BJ (cell line): ENCODE measurements at regions not wholly inside any gene's neighbourhood (a gene's known extent, or its start where the extent isn't known, plus 50 kb on each side); places are given as distances from the start of the nearest gene placed in this dataset.

Experiments
- CTCF ChIA-PET: fragments of 350-600 bp; formaldehyde crosslinking; extraction: SDS; loops from one replicate; lab custom pipeline; 2021; ENCODE audit warnings: antibody characterized with exemption, inconsistent platforms; lab: Yijun Ruan, JAX
- POLR2A ChIA-PET: fragments of 300-600 bp; sonication (Branson Sonifier 250); formaldehyde crosslinking; extraction: SDS; loops from one replicate; lab custom pipeline; 2021; ENCODE audit warnings: antibody characterized with exemption; lab: Charles Lee
- DNase-seq: peaks from one replicate; pipeline ENCODE4 v3.0.0-alpha.2; 2011; ENCODE audit warnings: low read depth
- H3K27me3 ChIP-seq: 2 replicates; pipeline ENCODE4 v1.6.0; 2011; ENCODE audit warnings: low read length; ENCODE audit not compliant: control insufficient read depth, insufficient read depth
- H3K36me3 ChIP-seq: 2 replicates; pipeline ENCODE4 v1.5.1; 2011; ENCODE audit warnings: low read length; ENCODE audit not compliant: control insufficient read depth, insufficient read depth
- H3K4me3 ChIP-seq: 2 replicates; pipeline ENCODE4 v1.5.1; 2011; ENCODE audit warnings: low read depth, mild to moderate bottlenecking, control low read depth, low read length
- CTCF ChIP-seq: IDR thresholded peaks from 2 replicates; pipeline ENCODE4 v1.5.1; 2011; ENCODE audit warnings: low read depth, mild to moderate bottlenecking, control low read depth, inconsistent platforms, low read length, moderate library complexity; ENCODE audit not compliant: insufficient read depth

- CTCF ChIA-PET: no interaction called here
- TF ChIP-seq CTCF: no peak
Observed at GRCh38 chr6:170011204-170012036, 260.0 kb downstream of the ERMARD start.

GRCh38 chr6:170010665-170011203 is 259.3 kb downstream of the ERMARD start:
- ChIA-PET POLR2A (no interaction called here), CTCF (no interaction called here)
- DNase-seq: no peak
- Histone ChIP-seq H3K27me3 (no peaks in the 10 kb centered on the region), H3K4me3 (no peak overlapping the region), H3K36me3 (no peaks in the 10 kb centered on the region)
- TF ChIP-seq CTCF: no peak

More at GRCh38 chr6:170011204-170012036, 260.0 kb downstream of the ERMARD start:
- POLR2A ChIA-PET: no interaction called here
- DNase-seq: no peak
- Histone ChIP-seq H3K36me3 (no peaks in the 10 kb centered on the region), H3K27me3 (no peaks in the 10 kb centered on the region), H3K4me3 (no peak overlapping the region)

GRCh38 chr6:170008294-170008785 is 256.9 kb downstream of the ERMARD start:
- H3K36me3 ChIP-seq: no peaks in the 10 kb centered on the region
- no peak for DNase-seq
- POLR2A ChIA-PET: no interaction called here
- no peak for TF ChIP-seq CTCF
- CTCF ChIA-PET: no interaction called here
- no peaks in the 10 kb centered on the region for H3K27me3 ChIP-seq
- no peak overlapping the region for H3K4me3 ChIP-seq

GRCh38 chr6:170007468-170008293 is 256.3 kb downstream of the ERMARD start:
- ChIA-PET CTCF (no interaction called here), POLR2A (no interaction called here)
- no peaks in the 10 kb centered on the region for H3K36me3 ChIP-seq
- DNase-seq: no peak
- H3K27me3 ChIP-seq: no peaks in the 10 kb centered on the region
- H3K4me3 ChIP-seq: no peak overlapping the region
- TF ChIP-seq CTCF: no peak
